Large intestine (tissue), 3 donors: ENCODE measurements at regions not wholly inside any gene's neighbourhood (a gene's known extent, or its start where the extent isn't known, plus 50 kb on each side); places are given as distances from the start of the nearest gene placed in this dataset.

Experiments
- DNase-seq, 2 donors: peaks; one replicate each; pipeline versions ENCODE4 v3.0.0 to v3.0.0-alpha.2; 2013
- H3K27ac ChIP-seq: one replicate; pipeline ENCODE4 v1.5.1; 2013; ENCODE audit warnings: low read length
- H3K27me3 ChIP-seq: 2 replicates; pipeline ENCODE4 v1.6.1; 2013; ENCODE audit warnings: low read length; ENCODE audit not compliant: control insufficient read depth, insufficient read depth
- H3K36me3 ChIP-seq: 2 replicates; pipeline ENCODE4 v1.6.1; 2013; ENCODE audit warnings: low read length; ENCODE audit not compliant: control insufficient read depth, insufficient read depth
- H3K4me1 ChIP-seq: one replicate; pipeline ENCODE4 v1.6.1; 2013; ENCODE audit warnings: low read length; ENCODE audit not compliant: control insufficient read depth, insufficient read depth
- H3K4me3 ChIP-seq: one replicate; pipeline ENCODE4 v1.5.1; 2013; ENCODE audit warnings: low read length
- H3K9me3 ChIP-seq: one replicate; pipeline ENCODE4 v1.6.1; 2013; ENCODE audit warnings: mild to moderate bottlenecking, low read depth, low read length, moderate library complexity; ENCODE audit not compliant: control insufficient read depth
- WGBS: methylation state at CpG from one replicate; pipeline ENCODE4 v1.1.5; 2013; ENCODE audit warnings: low lambda C conversion rate; ENCODE audit not compliant: insufficient coverage; 5-methylcytosine and 5-hydroxymethylcytosine counted together

- Histone ChIP-seq H3K27me3 (peaks cover 23% of the 10 kb centered on the region), H3K9me3 (no peaks in the 10 kb centered on the region), H3K36me3 (no peaks in the 10 kb centered on the region), H3K4me3 (no peak overlapping the region), H3K4me1 (no peaks in the 10 kb centered on the region), H3K27ac (no peak overlapping the region)
- DNase-seq, result no peak
- WGBS, result no CpG with 5 or more reads among the region's 5 CpGs
Measured at GRCh38 chr1:208298593-208299269, 54.5 kb upstream of the PLXNA2 start.

DNA sequence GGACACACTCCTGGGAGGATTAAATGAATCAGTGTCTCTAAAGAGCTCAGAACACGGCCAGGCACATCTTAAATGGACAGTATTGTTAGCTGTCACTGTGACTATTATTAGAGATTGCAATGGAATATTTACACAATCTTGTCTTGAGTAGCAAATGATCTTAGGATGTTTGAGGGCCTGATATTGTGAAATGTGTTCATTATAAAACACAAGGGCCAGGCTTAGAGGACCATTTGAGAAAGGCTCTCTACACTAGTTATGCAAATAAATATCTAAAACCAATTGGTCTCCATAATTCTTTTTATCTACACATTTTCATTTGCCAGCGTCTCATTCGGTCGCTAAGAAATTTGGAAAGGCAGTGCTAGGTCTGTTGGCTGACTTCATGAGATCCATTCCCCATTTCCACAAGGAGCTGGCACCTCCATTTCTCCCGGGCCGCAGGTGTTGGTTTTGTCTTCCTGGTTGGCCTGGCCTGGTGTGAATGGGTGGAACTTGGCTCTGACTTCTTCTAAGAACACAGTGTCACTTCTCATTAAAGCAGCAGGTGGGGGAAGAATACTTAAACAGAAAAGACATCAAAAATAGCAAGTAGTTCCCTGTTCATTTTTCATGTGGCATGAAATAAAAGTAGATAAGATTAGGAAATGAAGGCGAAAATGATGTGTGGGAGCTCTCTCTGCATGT, 56.0 kb upstream of the PLXNA2 start:
- H3K36me3 ChIP-seq, result no peaks in the 10 kb centered on the region
- 83% methylated on average over 2 of the region's 7 CpGs for WGBS
- no peak for DNase-seq

GRCh38 chr1:208302699-208303238, 58.6 kb upstream of the PLXNA2 start:
- DNase-seq, result peak; percentile 38 to 65
- H3K4me3 ChIP-seq, result no peak overlapping the region

More for the DNA sequence above, 56.0 kb upstream of the PLXNA2 start:
- H3K4me1 ChIP-seq, result no peaks in the 10 kb centered on the region
- H3K27me3 ChIP-seq, result peaks cover 11% of the 10 kb centered on the region
- no peak overlapping the region for H3K27ac ChIP-seq
- H3K4me3 ChIP-seq, result no peak overlapping the region
- no peaks in the 10 kb centered on the region for H3K9me3 ChIP-seq

DNA sequence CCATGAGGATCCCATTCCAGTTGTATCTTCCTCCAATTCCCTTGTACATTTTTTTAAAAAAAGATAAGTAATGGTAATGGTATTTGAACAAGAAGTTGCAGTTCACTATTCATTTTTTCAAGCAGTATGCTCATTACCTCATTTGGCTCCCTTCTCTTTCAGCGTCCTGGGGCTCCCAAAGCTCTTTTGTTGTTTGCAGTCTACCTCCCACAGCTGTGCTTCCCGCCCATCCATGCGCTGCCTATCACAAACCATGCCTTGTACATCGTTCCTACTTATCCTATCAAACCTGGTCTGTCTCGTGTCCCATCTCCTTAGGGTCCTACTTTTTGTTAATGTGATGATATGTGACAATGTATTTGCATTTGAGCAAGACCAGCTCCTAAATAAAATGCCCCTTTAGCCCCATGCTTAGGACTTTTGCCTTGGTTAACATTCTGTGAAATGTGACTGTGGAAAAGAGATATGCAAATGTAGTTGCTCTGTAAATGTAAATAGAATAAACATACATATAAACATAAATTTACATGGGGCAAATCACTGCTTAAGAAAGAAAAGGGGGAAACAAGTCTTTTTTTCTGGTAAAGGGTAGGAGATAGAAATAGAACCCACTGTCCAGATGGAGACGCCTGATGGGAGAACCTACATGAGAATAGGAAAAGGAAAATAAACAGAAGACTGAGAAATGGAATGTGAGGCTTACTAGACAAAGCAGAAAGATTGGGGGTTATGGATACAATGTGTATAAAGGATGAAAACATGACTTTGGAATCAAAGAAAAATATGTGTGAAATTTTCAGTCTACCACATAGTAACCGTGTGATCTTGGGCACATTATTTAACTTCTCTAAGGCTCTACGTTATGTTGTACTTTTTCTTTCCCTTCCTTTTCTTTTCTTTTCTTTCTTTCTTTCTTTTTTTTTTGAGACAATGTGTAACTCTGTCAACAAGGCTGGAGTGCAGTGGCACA, 59.8 kb upstream of the PLXNA2 start:
- H3K4me3 ChIP-seq, result no peak overlapping the region
- H3K36me3 ChIP-seq, result no peaks in the 10 kb centered on the region
- peaks cover 3% of the 10 kb centered on the region for H3K27me3 ChIP-seq
- WGBS, result 100% methylated on average over 3 of the region's 8 CpGs
- no peak for DNase-seq
- H3K9me3 ChIP-seq, result no peaks in the 10 kb centered on the region
- no peaks in the 10 kb centered on the region for H3K4me1 ChIP-seq
- no peak overlapping the region for H3K27ac ChIP-seq

More at GRCh38 chr1:208302699-208303238, 58.6 kb upstream of the PLXNA2 start:
- Histone ChIP-seq H3K27ac (no peak overlapping the region), H3K36me3 (no peaks in the 10 kb centered on the region), H3K9me3 (no peaks in the 10 kb centered on the region), H3K4me1 (no peaks in the 10 kb centered on the region), H3K27me3 (peaks cover 3% of the 10 kb centered on the region)
- no CpG with 5 or more reads among the region's 4 CpGs for WGBS

GRCh38 chr1:208308221-208308620, 64.0 kb upstream of the PLXNA2 start:
- Histone ChIP-seq H3K27me3 (peaks cover 3% of the 10 kb centered on the region), H3K4me1 (no peaks in the 10 kb centered on the region), H3K9me3 (no peaks in the 10 kb centered on the region), H3K36me3 (no peaks in the 10 kb centered on the region), H3K27ac (no peak overlapping the region), H3K4me3 (no peak overlapping the region)
- no peak for DNase-seq
- 80% methylated on average over 2 of the region's 3 CpGs for WGBS

DNA sequence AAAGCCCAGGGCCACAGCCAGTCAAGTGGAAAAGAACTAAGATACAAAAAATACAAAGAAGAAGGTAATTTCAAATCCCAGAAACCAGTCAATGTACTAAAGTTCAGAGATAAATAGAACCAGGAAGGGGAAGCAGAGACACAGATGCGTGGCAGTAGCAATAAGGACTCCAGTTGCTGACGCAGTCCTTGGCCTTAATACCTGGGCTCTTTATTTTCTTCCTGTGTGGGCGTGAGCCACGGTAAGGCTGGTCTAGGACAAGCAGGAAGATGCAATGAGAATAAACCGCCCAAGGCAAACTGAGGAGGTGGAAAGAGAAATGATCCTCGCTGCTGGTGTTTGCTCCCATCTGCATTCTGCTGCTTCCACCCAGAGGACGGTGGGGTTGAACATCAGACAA, 65.6 kb upstream of the PLXNA2 start:
- no CpG with 5 or more reads among the region's 7 CpGs for WGBS
- Histone ChIP-seq H3K4me1 (no peaks in the 10 kb centered on the region), H3K9me3 (no peaks in the 10 kb centered on the region), H3K4me3 (no peak overlapping the region), H3K27ac (no peak overlapping the region), H3K27me3 (peaks cover 3% of the 10 kb centered on the region), H3K36me3 (no peaks in the 10 kb centered on the region)
- peak; percentile 4 to 37 for DNase-seq

DNA sequence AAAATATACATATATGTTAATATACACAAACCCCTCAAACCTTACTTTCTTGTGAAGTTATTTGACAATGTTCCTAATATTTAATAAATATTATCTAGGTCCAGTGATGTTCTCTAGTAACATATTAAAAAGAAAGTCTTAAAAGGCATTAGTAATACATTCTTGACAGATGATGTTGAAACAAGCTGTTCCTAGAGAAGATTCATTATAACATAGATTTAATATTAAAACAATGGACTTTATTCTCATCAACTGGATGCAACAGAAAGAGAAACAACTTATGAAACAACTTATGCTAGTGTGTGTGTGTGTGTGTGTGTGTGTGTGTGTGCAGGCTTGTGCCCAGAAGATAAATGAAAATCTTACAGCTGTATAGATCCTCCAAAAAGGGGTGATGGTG, 68.5 kb upstream of the PLXNA2 start:
- Histone ChIP-seq H3K36me3 (no peaks in the 10 kb centered on the region), H3K27me3 (peaks cover 16% of the 10 kb centered on the region), H3K4me1 (no peaks in the 10 kb centered on the region), H3K4me3 (no peak overlapping the region), H3K27ac (no peak overlapping the region), H3K9me3 (no peaks in the 10 kb centered on the region)
- DNase-seq, result no peak

DNA sequence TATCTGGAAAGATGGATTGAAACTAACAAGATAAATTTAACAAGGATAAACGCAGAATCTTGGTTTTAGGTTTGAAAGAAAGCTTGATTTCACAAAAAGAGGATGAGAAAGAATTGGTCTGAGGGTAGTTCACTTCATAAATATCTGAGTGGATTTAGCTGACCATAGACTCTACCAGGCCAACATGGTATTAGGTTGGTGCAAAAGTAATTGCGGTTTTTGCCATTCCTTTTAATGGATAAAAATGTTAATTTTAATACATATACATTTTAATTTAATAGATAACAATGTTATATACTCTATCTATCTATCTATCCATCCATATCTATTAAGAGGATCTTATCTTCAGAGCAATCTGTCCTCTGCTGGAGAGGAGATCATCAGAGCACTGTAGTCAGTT, 70.2 kb upstream of the PLXNA2 start:
- DNase-seq, result no peak
- H3K4me1 ChIP-seq, result no peaks in the 10 kb centered on the region
- 73% methylated on average over 2 of the region's 2 CpGs for WGBS
- no peak overlapping the region for H3K4me3 ChIP-seq
- H3K9me3 ChIP-seq, result no peaks in the 10 kb centered on the region
- H3K27me3 ChIP-seq, result peaks cover 23% of the 10 kb centered on the region
- H3K27ac ChIP-seq, result no peak overlapping the region
- no peaks in the 10 kb centered on the region for H3K36me3 ChIP-seq

DNA sequence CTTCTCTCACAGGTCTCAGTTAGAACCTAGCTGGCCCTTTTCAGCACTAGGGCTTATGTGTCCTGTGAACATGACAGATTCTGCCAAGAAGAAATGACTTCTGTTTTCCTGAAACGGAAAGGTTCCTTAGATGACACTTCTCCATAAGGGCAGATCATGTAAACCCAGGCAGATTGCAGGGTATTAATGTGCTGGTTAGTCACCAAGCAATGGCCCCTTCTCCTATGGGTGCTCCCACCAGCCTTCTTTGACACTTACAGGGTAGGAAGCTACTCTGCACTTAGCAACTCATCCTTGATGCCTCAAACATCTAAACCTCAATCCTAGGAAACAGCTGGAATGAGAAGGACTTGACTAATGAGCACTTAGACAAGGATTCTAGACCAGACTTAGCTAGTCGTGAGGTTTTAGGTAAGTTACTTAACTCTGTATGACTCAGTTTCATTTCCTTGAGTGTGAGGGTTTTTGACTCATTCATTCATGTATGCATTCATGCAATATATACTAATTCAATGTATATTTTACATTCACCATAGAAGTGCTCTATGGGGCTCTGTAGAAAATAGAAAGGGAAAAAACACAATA, 74.1 kb upstream of the PLXNA2 start:
- Histone ChIP-seq H3K4me1 (no peaks in the 10 kb centered on the region), H3K27me3 (peaks cover 26% of the 10 kb centered on the region), H3K9me3 (no peaks in the 10 kb centered on the region), H3K36me3 (no peaks in the 10 kb centered on the region), H3K27ac (no peak overlapping the region), H3K4me3 (no peak overlapping the region)
- WGBS, result no CpG with 5 or more reads among the region's 2 CpGs
- DNase-seq, result no peak

- DNase-seq, result no peak
- Histone ChIP-seq H3K4me1 (no peaks in the 10 kb centered on the region), H3K36me3 (no peaks in the 10 kb centered on the region), H3K27ac (no peak overlapping the region), H3K4me3 (no peak overlapping the region), H3K27me3 (peaks cover 10% of the 10 kb centered on the region), H3K9me3 (no peaks in the 10 kb centered on the region)
- WGBS, result no CpG with 5 or more reads among the region's 7 CpGs
Measured at GRCh38 chr1:208324005-208324404, 79.8 kb upstream of the PLXNA2 start.
